ENCODE measurements at regions not wholly inside any gene's neighbourhood (a gene's known extent, or its start where the extent isn't known, plus 50 kb on each side); places are given as distances from the start of the nearest gene placed in this dataset.

DNA sequence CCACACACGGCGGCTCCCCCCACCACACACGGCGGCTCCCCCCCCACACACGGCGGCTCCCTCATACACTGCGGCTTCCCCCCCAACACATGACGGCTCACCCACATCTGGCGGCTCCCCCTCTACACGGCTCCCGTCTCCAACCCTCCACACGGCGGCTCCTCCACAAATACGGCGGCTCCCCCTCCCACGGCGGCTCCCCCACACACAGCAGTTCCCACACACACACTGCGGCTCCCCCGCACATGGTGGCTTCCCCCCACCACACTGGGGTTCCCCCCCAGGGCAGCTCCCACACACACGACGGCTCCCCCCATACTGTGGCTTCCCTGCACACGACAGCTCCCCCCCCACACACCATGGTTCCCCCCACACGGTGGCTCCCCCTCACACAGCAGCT is 98.0 kb downstream of the TTLL2 start:
- in situ Hi-C loops (cut with MboI): no loop called here

More for the DNA sequence above, 98.0 kb downstream of the TTLL2 start:
- no peak for DNase-seq (ENCODE audit: extremely low read depth in 1 of 4, low spot score in 3 of 4)
- intact Hi-C loops (cut with micrococcal nuclease): no loop called here
- H3K4me2 ChIP-seq (ENCODE audit: insufficient read depth, low read length): no peak overlapping the region
- POLR2A ChIA-PET: no interaction called here
- BruUV-seq (replicated peaks): no TSS peak
- H3K9me1 ChIP-seq (ENCODE audit: control insufficient read depth, insufficient read depth, low read length): no peaks in the 10 kb centered on the region
- no peak overlapping the region for H2AFZ ChIP-seq (ENCODE audit: low read depth, low read length)
- CTCF ChIA-PET (ENCODE audit: low intra/inter-chr PET ratio): no interaction called here
- H3K36me3 ChIP-seq (ENCODE audit: control insufficient read depth, insufficient read depth, low read length): no peaks in the 10 kb centered on the region
- no peak overlapping the region for H3K9ac ChIP-seq (ENCODE audit: insufficient read depth in 1 of 2, low read depth in 2 of 2, low read length in 2 of 2)
- H3K79me2 ChIP-seq (ENCODE audit: control insufficient read depth, insufficient read depth, low read length): no peaks in the 10 kb centered on the region
- peaks cover 0 to 11% of the 10 kb centered on the region in 2 experiments; a peak in 2 of 5 replicates for H3K4me1 ChIP-seq (replicated peaks in 1 of 2; ENCODE audit: control insufficient read depth in 2 of 2, insufficient read depth in 2 of 2, low read length in 2 of 2)
- H3K9me3 ChIP-seq (replicated peaks; ENCODE audit: control insufficient read depth, insufficient read depth, low read depth, low read length): no peaks in the 10 kb centered on the region
- no peak overlapping the region for H3K4me3 ChIP-seq
- H3K27ac ChIP-seq (ENCODE audit: extremely low read depth, low read depth, low read length): no peak overlapping the region
- ATAC-seq: no peak
- 61% methylated on average over 2 of the region's 23 CpGs for WGBS (ENCODE audit: insufficient coverage, low coverage, missing lambda C conversion rate)
- TF ChIP-seq ZNF668 (CRISPR knock-in tag; IDR thresholded peaks at IDR 0.05) (no peak), ADNP (tag; IDR thresholded peaks at IDR 0.05) (no peak), HCFC1 (IDR thresholded peaks at IDR 0.05; ENCODE audit: low read depth, low read length) (no peak), JUND (IDR thresholded peaks at IDR 0.05; ENCODE audit: borderline replicate concordance, low read depth, low read length) (no peak), JUND (tag; IDR thresholded peaks at IDR 0.05; ENCODE audit: borderline replicate concordance, low read depth, low read length) (no peak), SMAD1 (IDR thresholded peaks at IDR 0.05; ENCODE audit: low read depth, low read length, partially characterized antibody) (no peak), ERF (CRISPR knock-in tag; IDR thresholded peaks at IDR 0.05) (no peak), RAD21 (CRISPR knock-in tag; conservative IDR thresholded peaks at IDR 0.05 in 1 of 2, IDR thresholded peaks at IDR 0.05 in 1 of 2) (no peak), POLR3A (IDR thresholded peaks at IDR 0.05; ENCODE audit: borderline replicate concordance, extremely low read depth, insufficient read depth, insufficient read length) (no peak), ZNF766 (CRISPR knock-in tag; conservative IDR thresholded peaks at IDR 0.05) (no peak), TCFL5 (CRISPR knock-in tag; conservative IDR thresholded peaks at IDR 0.05) (no peak), NR1H2 (CRISPR knock-in tag; IDR thresholded peaks at IDR 0.05) (no peak), CBX1 (IDR thresholded peaks at IDR 0.05; ENCODE audit: low read depth) (no peak), TEAD1 (CRISPR knock-in tag; IDR thresholded peaks at IDR 0.05) (no peak), KLF16 (IDR thresholded peaks at IDR 0.05) (no peak)
- TF ChIP-seq, protein P1, sequence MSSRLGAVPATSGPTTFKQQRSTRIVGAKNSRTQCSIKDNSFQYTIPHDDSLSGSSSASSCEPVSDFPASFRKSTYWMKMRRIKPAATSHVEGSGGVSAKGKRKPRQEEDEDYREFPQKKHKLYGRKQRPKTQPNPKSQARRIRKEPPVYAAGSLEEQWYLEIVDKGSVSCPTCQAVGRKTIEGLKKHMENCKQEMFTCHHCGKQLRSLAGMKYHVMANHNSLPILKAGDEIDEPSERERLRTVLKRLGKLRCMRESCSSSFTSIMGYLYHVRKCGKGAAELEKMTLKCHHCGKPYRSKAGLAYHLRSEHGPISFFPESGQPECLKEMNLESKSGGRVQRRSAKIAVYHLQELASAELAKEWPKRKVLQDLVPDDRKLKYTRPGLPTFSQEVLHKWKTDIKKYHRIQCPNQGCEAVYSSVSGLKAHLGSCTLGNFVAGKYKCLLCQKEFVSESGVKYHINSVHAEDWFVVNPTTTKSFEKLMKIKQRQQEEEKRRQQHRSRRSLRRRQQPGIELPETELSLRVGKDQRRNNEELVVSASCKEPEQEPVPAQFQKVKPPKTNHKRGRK (tag; IDR thresholded peaks at IDR 0.05): no peak
- TF ChIP-seq, protein P2, sequence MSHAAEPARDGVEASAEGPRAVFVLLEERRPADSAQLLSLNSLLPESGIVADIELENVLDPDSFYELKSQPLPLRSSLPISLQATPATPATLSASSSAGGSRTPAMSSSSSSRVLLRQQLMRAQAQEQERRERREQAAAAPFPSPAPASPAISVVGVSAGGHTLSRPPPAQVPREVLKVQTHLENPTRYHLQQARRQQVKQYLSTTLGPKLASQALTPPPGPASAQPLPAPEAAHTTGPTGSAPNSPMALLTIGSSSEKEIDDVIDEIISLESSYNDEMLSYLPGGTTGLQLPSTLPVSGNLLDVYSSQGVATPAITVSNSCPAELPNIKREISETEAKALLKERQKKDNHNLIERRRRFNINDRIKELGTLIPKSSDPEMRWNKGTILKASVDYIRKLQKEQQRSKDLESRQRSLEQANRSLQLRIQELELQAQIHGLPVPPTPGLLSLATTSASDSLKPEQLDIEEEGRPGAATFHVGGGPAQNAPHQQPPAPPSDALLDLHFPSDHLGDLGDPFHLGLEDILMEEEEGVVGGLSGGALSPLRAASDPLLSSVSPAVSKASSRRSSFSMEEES (CRISPR knock-in tag; IDR thresholded peaks at IDR 0.05): no peak
- no peak for FAIRE-seq
- H4K20me1 ChIP-seq (replicated peaks; ENCODE audit: control insufficient read depth, insufficient read depth, low read length): no peaks in the 10 kb centered on the region; the same call in 1 of the 2 replicates
- peaks cover 9 to 19% of the 10 kb centered on the region in 2 experiments for H3K27me3 ChIP-seq (ENCODE audit: control insufficient read depth in 2 of 2, insufficient read depth in 2 of 2, low read length in 2 of 2)
